Panc1 (cell line): ENCODE measurements at regions not wholly inside any gene's neighbourhood (a gene's known extent, or its start where the extent isn't known, plus 50 kb on each side); places are given as distances from the start of the nearest gene placed in this dataset.

ENCODE experiments used
- CTCF ChIP-seq: fragments of 450-650 bp; IDR thresholded peaks from 2 replicates; pipeline ENCODE4 v1.5.1; 2017; ENCODE audit warnings: mild to moderate bottlenecking
- POLR2AphosphoS5 ChIP-seq: IDR thresholded peaks from 2 replicates; pipeline ENCODE4 v1.6.1; 2012; ENCODE audit warnings: mild to moderate bottlenecking, low read depth, low read length, moderate library complexity
- REST ChIP-seq, 2 experiments: IDR thresholded peaks; 2 replicates each; pipeline ENCODE4 v1.6.1; 2011 to 2012; ENCODE audit warnings: low read depth in 2 of 2, control low read depth in 1 of 2, low read length in 1 of 2, mild to moderate bottlenecking in 1 of 2, moderate library complexity in 1 of 2; ENCODE audit not compliant: insufficient read depth in 1 of 2
- SIN3A ChIP-seq: IDR thresholded peaks from 2 replicates; pipeline ENCODE4 v1.6.1; 2012; ENCODE audit warnings: low read depth, mild to moderate bottlenecking, low read length, moderate library complexity, borderline replicate concordance; ENCODE audit not compliant: insufficient read depth

GRCh38 chr1:168421399-168422004 lies 122.3 kb downstream of the XCL2 start:
- TF ChIP-seq CTCF (no peak), POLR2AphosphoS5 (no peak), REST (IDR thresholded peaks at IDR 0.05; ENCODE audit: insufficient read depth in 1 of 2, low read depth in 2 of 2, low read length in 1 of 2) (no peak), SIN3A (no peak)
